H1 (cell line): ENCODE measurements at regions not wholly inside any gene's neighbourhood (a gene's known extent, or its start where the extent isn't known, plus 50 kb on each side); places are given as distances from the start of the nearest gene placed in this dataset.
A peak's percentile ranks its signal among the peaks of the same experiment; 100 is the strongest.

Experiments used
- CTCF ChIA-PET: fragments of 300-600 bp; sonication (Branson Sonifier 250); formaldehyde crosslinking; loops from one replicate; lab custom pipeline; 2021; ENCODE audit not compliant: partially characterized antibody; lab: Charles Lee
- POLR2A ChIA-PET: fragments of 300-600 bp; sonication (Branson Sonifier 250); formaldehyde crosslinking; loops from one replicate; lab custom pipeline; 2021; ENCODE audit warnings: inconsistent platforms; ENCODE audit not compliant: partially characterized antibody; lab: Charles Lee
- DNase-seq, 2 experiments: peaks; one replicate each; pipeline versions ENCODE4 v3.0.0 to v3.0.0-alpha.2; 2010 to 2022; ENCODE audit warnings: low spot score in 2 of 2, low read depth in 1 of 2, mixed read lengths in 1 of 2
- FAIRE-seq: peaks from 2 replicates; lab custom pipeline; 2011; peaks lifted over from hg19 to GRCh38; lab: Jason Lieb, UNC
- H2AFZ ChIP-seq: 2 replicates; pipeline ENCODE4 v1.8.1; 2012; ENCODE audit warnings: low read length, inconsistent platforms
- H2AK5ac ChIP-seq: 2 replicates; pipeline ENCODE4 v1.6.1; 2013; ENCODE audit warnings: low read depth, low read length
- H2BK120ac ChIP-seq: replicated peaks from 2 replicates; pipeline ENCODE3; 2013; ENCODE audit warnings: low read depth, low read length, inconsistent platforms
- H2BK12ac ChIP-seq: 2 replicates; pipeline ENCODE4 v1.6.1; 2013; ENCODE audit warnings: low read depth, low read length
- H2BK15ac ChIP-seq: 2 replicates; pipeline ENCODE4 v1.6.1; 2013; ENCODE audit warnings: low read length
- H2BK20ac ChIP-seq: 2 replicates; pipeline ENCODE4 v1.6.1; 2013; ENCODE audit warnings: low read length
- H2BK5ac ChIP-seq: 2 replicates; pipeline ENCODE4 v1.6.1; 2013; ENCODE audit warnings: low read depth, low read length
- H3K14ac ChIP-seq: 2 replicates; pipeline ENCODE4 v1.6.1; 2013; ENCODE audit warnings: inconsistent platforms; ENCODE audit not compliant: insufficient read length
- H3K18ac ChIP-seq: 2 replicates; pipeline ENCODE4 v1.6.1; 2013; ENCODE audit warnings: low read length; ENCODE audit errors: extremely low read depth
- H3K23ac ChIP-seq: 2 replicates; pipeline ENCODE4 v1.6.1; 2013; ENCODE audit warnings: inconsistent platforms; ENCODE audit not compliant: insufficient read length
- H3K23me2 ChIP-seq: 2 replicates; pipeline ENCODE4 v1.6.1; 2013; ENCODE audit warnings: low read depth, low read length
- H3K27ac ChIP-seq: 2 replicates; pipeline ENCODE4 v1.6.1; 2011; ENCODE audit warnings: low read depth, low read length, inconsistent platforms
- H3K27me3 ChIP-seq, 4 experiments: replicated peaks in 1 of 4; 1 replicate in 1 of 4; 2 replicates in 3 of 4; pipeline versions ENCODE4 v1.6.1 to v1.8.1; 2011 to 2013; ENCODE audit warnings: low read length in 3 of 4, mild to moderate bottlenecking in 3 of 4, inconsistent platforms in 2 of 4, mixed read lengths in 2 of 4, moderate library complexity in 1 of 4; ENCODE audit not compliant: control insufficient read depth in 3 of 4, insufficient read depth in 3 of 4; ENCODE audit errors: extremely low read depth in 1 of 4
- H3K36me3 ChIP-seq, 4 experiments: 2 replicates each; pipeline versions ENCODE4 v1.6.1 to v1.8.1; 2011 to 2013; ENCODE audit warnings: mild to moderate bottlenecking in 4 of 4, low read length in 3 of 4, moderate library complexity in 2 of 4, control low read depth in 1 of 4, inconsistent platforms in 1 of 4; ENCODE audit not compliant: insufficient read depth in 4 of 4, control insufficient read depth in 2 of 4
- H3K4ac ChIP-seq: replicated peaks from 2 replicates; pipeline ENCODE3; 2013; ENCODE audit warnings: low read length, low read depth, mixed read lengths, inconsistent platforms; ENCODE audit not compliant: insufficient read length
- H3K4me1 ChIP-seq, 4 experiments: replicated peaks in 1 of 4; 1 replicate in 1 of 4; 2 replicates in 3 of 4; pipeline versions ENCODE4 v1.6.1 to v1.8.1; 2011 to 2013; ENCODE audit warnings: low read length in 3 of 4, inconsistent platforms in 2 of 4, mixed read lengths in 1 of 4; ENCODE audit not compliant: insufficient read depth in 4 of 4, control insufficient read depth in 3 of 4
- H3K4me2 ChIP-seq, 2 experiments: 2 replicates each; pipeline versions ENCODE4 v1.6.1 to v1.8.1; 2011 to 2013; ENCODE audit warnings: low read depth in 2 of 2, low read length in 2 of 2, control low read depth in 1 of 2, inconsistent platforms in 1 of 2, mild to moderate bottlenecking in 1 of 2; ENCODE audit not compliant: insufficient read depth in 1 of 2
- H3K4me3 ChIP-seq, 4 experiments: fragments of 200-600, 300-600 bp in 1 of 4; sonication (generic), shearing (Covaris generic), sonication (Bioruptor Twin) in 1 of 4; 2 replicates each; pipeline versions ENCODE4 v1.5.1 to v1.8.1; 2011 to 2016; ENCODE audit warnings: low read length in 4 of 4, low read depth in 3 of 4, control low read depth in 2 of 4, inconsistent platforms in 2 of 4, mild to moderate bottlenecking in 2 of 4, mixed read lengths in 1 of 4, moderate library complexity in 1 of 4; ENCODE audit not compliant: insufficient read depth in 2 of 4; ENCODE audit errors: extremely low read depth in 1 of 4
- H3K56ac ChIP-seq: replicated peaks from 2 replicates; pipeline ENCODE3; 2013; ENCODE audit warnings: low read depth, mild to moderate bottlenecking, mixed read lengths, low read length, inconsistent platforms; ENCODE audit not compliant: insufficient read length
- H3K79me1 ChIP-seq: 2 replicates; pipeline ENCODE4 v1.6.1; 2013; ENCODE audit warnings: low read depth, low read length, control low read depth
- H3K79me2 ChIP-seq, 2 experiments: 2 replicates each; pipeline versions ENCODE4 v1.6.1 to v1.8.1; 2012 to 2013; ENCODE audit warnings: low read length in 2 of 2, mild to moderate bottlenecking in 2 of 2, inconsistent platforms in 1 of 2; ENCODE audit not compliant: insufficient read depth in 2 of 2, control insufficient read depth in 1 of 2
- H3K9ac ChIP-seq, 4 experiments: replicated peaks in 1 of 4; 1 replicate in 1 of 4; 2 replicates in 3 of 4; pipeline versions ENCODE4 v1.6.1 to v1.8.1; 2011 to 2013; ENCODE audit warnings: low read depth in 3 of 4, low read length in 3 of 4, control low read depth in 2 of 4, mild to moderate bottlenecking in 2 of 4, moderate library complexity in 2 of 4, inconsistent platforms in 1 of 4; ENCODE audit errors: extremely low read depth in 1 of 4
- H3K9me3 ChIP-seq, 2 experiments: 2 replicates each; pipeline versions ENCODE4 v1.6.1 to v1.8.1; 2012 to 2013; ENCODE audit warnings: mild to moderate bottlenecking in 2 of 2, moderate library complexity in 2 of 2, control low read depth in 1 of 2, inconsistent platforms in 1 of 2, low read depth in 1 of 2, low read length in 1 of 2, mixed read lengths in 1 of 2; ENCODE audit not compliant: insufficient read depth in 2 of 2
- H4K20me1 ChIP-seq, 2 experiments: replicated peaks in 1 of 2; 2 replicates each; pipeline versions ENCODE3 to v1.8.1; 2011 to 2013; ENCODE audit warnings: inconsistent platforms in 2 of 2, low read length in 2 of 2, mild to moderate bottlenecking in 1 of 2; ENCODE audit not compliant: insufficient read depth in 2 of 2, control insufficient read depth in 1 of 2
- H4K5ac ChIP-seq: 2 replicates; pipeline ENCODE4 v1.6.1; 2013; ENCODE audit warnings: low read length, low read depth, mixed read lengths, inconsistent platforms; ENCODE audit not compliant: insufficient read length
- H4K8ac ChIP-seq: 2 replicates; pipeline ENCODE4 v1.8.0; 2013; ENCODE audit warnings: mild to moderate bottlenecking, moderate library complexity, low read length, inconsistent platforms; ENCODE audit not compliant: insufficient read depth; ENCODE audit errors: extremely low read depth
- H4K91ac ChIP-seq: replicated peaks from 2 replicates; pipeline ENCODE3; 2013; ENCODE audit warnings: low read length, mixed read lengths, inconsistent platforms; ENCODE audit not compliant: insufficient read length
- CTBP2 ChIP-seq: IDR thresholded peaks from 2 replicates; pipeline ENCODE4 v1.7.0; 2011; ENCODE audit warnings: borderline replicate concordance, mild to moderate bottlenecking, moderate library complexity, mixed read lengths, low read length; ENCODE audit not compliant: insufficient read depth, insufficient read length
- GABPA ChIP-seq: IDR thresholded peaks from 2 replicates; pipeline ENCODE4 v1.6.1; 2011; ENCODE audit warnings: mild to moderate bottlenecking, low read length, moderate library complexity, borderline replicate concordance; ENCODE audit not compliant: insufficient read depth
- JUN ChIP-seq: IDR thresholded peaks from 2 replicates; pipeline ENCODE4 v1.6.1; 2011; ENCODE audit warnings: low read depth, mild to moderate bottlenecking, improper control_type of control experiment, low read length
- JUND ChIP-seq: IDR thresholded peaks from 2 replicates; pipeline ENCODE4 v1.6.1; 2011; ENCODE audit warnings: mild to moderate bottlenecking, improper control_type of control experiment, low read length
- WGBS, 2 experiments: shearing (Covaris generic) in 1 of 2; methylation state at CpG; one replicate each; pipeline versions ENCODE4 v1.1.6 to v1.1.7; 2013 to 2015; ENCODE audit warnings: low lambda C conversion rate in 2 of 2, mixed read lengths in 2 of 2, inconsistent platforms in 1 of 2, low coverage in 1 of 2, missing lambda C conversion rate in 1 of 2; ENCODE audit not compliant: insufficient replicate concordance in 2 of 2, insufficient coverage in 1 of 2, insufficient read length in 1 of 2; ENCODE audit errors: extremely low coverage in 1 of 2, missing lambda C conversion rate in 1 of 2; 5-methylcytosine and 5-hydroxymethylcytosine counted together

DNA sequence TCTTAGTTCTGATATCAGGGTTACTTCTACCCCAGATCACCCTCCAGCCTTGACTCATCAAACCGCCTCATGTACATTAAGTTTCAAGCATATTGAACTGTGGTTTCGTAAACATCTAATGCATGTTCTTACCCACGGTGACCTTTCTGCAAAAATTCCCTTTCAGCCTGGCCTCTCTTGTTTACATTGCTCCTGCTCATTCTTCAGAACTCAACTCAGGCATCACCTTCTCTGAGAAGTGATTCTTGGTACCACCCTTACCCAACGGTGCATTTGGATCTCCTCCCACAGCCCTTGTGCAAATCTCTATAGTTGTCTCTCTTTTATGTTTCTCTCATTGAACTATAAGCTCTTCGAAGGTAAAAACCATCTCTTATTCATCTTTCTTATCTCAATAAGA is 503.1 kb upstream of the PKDCC start:
- Histone ChIP-seq H2BK12ac (no peak overlapping the region), H3K27ac (no peak overlapping the region), H3K14ac (no peak overlapping the region), H2BK120ac (peak overlapping the region; percentile 60), H3K79me2 (no peaks in the 10 kb centered on the region), H2AFZ (no peak overlapping the region), H3K4me3 (no peak overlapping the region), H3K9ac (no peak overlapping the region), H2BK20ac (no peak overlapping the region), H3K79me1 (no peaks in the 10 kb centered on the region), H4K8ac (no peak overlapping the region), H3K4ac (no peak overlapping the region), H3K56ac (no peak overlapping the region), H4K20me1 (no peaks in the 10 kb centered on the region), H3K23ac (no peak overlapping the region), H2BK5ac (no peak overlapping the region), H2AK5ac (no peak overlapping the region), H3K4me2 (no peak overlapping the region), H4K91ac (no peak overlapping the region), H3K23me2 (no peaks in the 10 kb centered on the region; the same call in 1 of the 2 replicates), H3K18ac (no peak overlapping the region), H3K9me3 (no peaks in the 10 kb centered on the region), H3K27me3 (no peaks in the 10 kb centered on the region), H4K5ac (no peak overlapping the region), H3K4me1 (no peaks in the 10 kb centered on the region; a peak in 1 of 7 replicates), H3K36me3 (no peaks in the 10 kb centered on the region), H2BK15ac (no peak overlapping the region)
- ChIA-PET POLR2A (no interaction called here), CTCF (interaction anchor here (1.2 to 1.6 kb wide), 2 partner anchors 18 to 169 kb away, joined by 3 read pairs; no protein-coding TSS in a partner anchor)
- FAIRE-seq (no peak), DNase-seq (no peak)
- WGBS, 2 experiments, result 69% methylated on average over 5 of the region's 5 CpGs; no CpG with 5 or more reads in 1 of the 2 experiments
- TF ChIP-seq CTBP2, result no peak
- TF ChIP-seq JUN, result no peak
- no peak for TF ChIP-seq GABPA
- no peak for TF ChIP-seq JUND
